GM12874 (cell line): ENCODE measurements at regions not wholly inside any gene's neighbourhood (a gene's known extent, or its start where the extent isn't known, plus 50 kb on each side); places are given as distances from the start of the nearest gene placed in this dataset.

Source experiments
- TF ChIP-seq, protein P1 (sequence below): IDR thresholded peaks from 2 replicates; pipeline ENCODE4 v1.5.1; 2011; ENCODE audit warnings: low read depth, mild to moderate bottlenecking, control low read depth, low read length, moderate library complexity; ENCODE audit not compliant: insufficient read depth

DNA sequence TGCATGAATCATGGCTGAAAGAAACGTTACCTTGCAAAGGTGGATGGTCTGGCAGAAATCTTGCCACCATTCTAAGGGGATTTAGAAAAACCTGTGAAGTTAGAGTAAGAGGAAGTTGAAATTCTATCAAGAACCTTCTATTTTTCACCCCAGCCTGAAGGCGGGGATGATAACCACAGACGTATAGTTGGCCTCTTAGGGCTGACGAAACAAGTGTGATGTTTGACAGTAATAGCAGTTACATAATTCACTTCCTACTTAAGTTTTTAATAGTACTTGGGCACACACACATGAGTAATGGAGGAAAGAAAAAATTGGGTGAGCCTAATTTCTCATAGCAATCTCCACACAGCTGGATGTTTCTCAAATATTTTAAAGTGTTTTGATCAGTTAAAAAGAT is 336.6 kb upstream of the SALL3 start:
- TF ChIP-seq, protein P1, sequence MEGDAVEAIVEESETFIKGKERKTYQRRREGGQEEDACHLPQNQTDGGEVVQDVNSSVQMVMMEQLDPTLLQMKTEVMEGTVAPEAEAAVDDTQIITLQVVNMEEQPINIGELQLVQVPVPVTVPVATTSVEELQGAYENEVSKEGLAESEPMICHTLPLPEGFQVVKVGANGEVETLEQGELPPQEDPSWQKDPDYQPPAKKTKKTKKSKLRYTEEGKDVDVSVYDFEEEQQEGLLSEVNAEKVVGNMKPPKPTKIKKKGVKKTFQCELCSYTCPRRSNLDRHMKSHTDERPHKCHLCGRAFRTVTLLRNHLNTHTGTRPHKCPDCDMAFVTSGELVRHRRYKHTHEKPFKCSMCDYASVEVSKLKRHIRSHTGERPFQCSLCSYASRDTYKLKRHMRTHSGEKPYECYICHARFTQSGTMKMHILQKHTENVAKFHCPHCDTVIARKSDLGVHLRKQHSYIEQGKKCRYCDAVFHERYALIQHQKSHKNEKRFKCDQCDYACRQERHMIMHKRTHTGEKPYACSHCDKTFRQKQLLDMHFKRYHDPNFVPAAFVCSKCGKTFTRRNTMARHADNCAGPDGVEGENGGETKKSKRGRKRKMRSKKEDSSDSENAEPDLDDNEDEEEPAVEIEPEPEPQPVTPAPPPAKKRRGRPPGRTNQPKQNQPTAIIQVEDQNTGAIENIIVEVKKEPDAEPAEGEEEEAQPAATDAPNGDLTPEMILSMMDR, result no peak

DNA sequence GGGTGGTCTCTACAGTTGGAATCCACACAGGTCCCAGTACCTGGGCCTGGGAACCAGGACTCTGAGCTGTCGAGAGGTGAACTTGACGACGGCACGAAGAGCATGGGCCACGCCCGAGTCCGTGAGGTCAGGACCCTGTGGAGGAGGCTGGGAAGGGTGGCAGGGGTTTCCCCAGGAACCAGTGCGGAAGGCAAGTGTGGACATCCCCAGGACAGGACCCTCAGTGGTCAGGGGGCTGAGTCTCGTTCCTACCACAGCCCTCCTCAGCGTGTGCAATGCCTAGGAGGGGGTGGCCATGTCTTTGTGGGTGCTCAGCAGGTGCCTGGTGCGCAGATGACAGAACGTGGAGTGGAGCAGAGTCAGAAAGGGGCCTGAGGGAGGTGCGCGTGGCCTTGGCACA is 335.6 kb upstream of the SALL3 start:
- TF ChIP-seq, protein P1, result no peak

DNA sequence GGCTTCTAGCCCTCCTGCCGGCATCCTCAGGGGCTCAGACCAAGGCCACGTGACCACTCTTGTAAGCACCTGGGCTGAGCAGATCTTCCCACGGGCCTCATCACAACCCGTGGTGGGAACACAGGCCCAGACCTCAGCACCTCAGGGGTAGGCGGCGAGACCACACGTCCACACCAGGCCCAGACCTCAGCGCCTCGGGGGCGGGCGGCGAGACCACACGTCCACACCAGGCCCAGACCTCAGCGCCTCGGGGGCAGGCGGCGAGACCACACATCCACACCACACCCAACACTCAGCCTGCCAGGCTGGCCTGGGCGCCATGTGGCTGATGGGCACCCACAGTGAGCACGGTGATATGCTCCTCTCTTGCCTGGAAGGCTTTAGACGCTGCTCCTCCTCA is 334.4 kb upstream of the SALL3 start:
- TF ChIP-seq, protein P1, result no peak

DNA sequence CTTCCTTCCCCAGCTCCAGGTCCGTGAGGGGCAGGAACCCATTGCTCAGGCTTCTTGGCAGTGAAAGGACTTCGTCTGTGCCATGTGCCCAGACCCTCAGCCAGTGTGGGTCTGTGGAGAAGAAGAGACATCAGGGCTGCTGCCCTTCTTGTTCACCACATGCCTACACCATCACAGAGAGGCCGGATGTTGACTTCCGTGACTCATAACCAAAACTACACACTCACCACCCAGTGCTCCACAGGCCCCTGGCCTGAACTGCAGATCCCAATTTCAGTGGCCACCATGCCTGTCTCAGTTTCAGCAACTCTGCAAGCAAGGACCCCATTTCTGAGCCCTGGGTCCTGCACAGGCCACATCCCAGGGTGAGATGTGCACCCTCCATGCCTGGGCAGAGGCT is 332.6 kb upstream of the SALL3 start:
- TF ChIP-seq, protein P1, result no peak

DNA sequence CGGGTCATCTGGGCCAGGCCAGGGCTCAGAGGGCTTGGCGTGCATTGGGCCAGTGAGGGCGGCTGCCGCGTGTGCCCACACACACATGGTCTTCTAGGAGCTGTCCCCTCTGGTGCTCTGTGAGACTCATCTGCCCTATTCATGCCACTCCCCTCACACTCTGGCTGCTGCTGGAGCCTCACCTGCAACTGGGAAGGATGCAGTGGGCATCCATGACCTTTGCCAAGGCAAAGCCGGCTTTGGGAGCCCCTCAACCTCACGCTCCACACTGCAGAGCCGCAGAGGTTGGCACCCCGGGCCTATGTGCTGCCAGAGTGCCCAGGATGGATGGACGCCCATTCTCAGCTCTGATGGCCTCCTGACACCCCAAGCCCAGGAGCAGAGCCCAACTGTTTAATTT is 330.2 kb upstream of the SALL3 start:
- TF ChIP-seq, protein P1, result no peak

DNA sequence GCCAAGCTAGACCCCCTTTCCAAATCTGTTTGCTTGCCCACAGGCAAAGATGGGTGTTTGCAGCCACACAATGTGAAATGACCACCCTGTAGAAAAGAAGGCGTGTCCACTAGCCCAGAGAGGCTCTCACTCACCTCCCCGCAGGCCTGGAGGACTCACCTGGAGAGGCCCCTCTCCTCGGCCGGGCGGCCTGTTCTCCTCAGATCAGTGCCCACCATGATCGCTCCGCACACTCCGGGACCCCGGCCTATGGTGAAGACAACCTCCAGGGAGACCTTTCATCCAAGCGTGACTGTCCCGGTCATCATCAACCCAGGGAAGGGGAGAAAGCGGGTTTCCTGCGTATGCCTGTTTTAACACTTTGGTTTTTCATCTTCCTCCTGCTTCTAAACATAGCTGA is 328.7 kb upstream of the SALL3 start:
- TF ChIP-seq, protein P1, result no peak

DNA sequence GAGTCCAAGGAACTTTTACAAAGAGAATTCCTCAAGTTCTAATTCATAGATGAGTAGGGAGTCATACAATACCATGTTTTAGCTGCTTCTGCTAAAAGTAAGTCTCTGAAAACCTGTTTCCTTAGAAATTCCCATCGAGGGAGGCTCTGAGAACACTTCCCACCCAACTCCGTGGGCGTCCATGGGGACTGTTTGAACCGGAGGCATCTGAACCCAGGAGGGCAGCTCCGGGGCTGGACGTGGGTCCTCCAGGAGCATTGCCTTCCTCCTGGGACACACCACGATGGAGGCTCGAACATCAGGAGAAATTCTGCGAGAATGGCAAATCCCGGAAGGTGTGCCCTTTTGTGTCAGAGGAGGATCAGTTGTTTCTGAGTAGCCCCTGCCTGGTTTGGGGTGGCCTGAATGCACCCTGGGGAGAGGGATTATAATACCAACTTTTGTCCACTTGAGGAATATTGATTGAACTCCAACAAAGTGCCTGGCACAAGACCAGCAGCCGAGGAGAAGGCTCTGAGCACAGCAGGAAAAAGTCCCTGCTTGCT is 327.5 kb upstream of the SALL3 start:
- TF ChIP-seq, protein P1, result no peak

DNA sequence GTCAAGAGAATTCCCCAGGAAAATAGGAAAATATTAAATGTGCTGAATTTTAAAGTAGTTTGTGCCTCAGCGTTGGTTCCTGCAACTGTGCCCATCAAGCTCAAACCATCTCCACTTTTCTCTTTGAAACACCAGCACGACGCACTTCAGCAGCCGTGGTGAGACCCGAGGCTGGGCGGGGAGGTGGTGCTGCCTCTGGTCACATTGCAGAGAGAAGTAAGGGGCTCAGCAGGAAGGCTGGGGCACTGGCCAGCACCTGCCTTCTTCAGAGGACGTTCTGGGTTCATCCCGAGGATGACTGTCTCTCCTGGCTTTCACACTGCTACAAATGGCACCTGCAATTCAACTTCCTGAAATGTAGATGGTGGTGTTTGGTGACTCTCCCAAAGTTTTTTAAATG is 323.7 kb upstream of the SALL3 start:
- TF ChIP-seq, protein P1, result no peak
